NCI-H524 (cell line): ENCODE measurements at regions not wholly inside any gene's neighbourhood (a gene's known extent, or its start where the extent isn't known, plus 50 kb on each side); places are given as distances from the start of the nearest gene placed in this dataset.

Experiments
- DNase-seq, 2 experiments: peaks; one replicate each; lab custom pipeline; 2025; lab: John Stamatoyannopoulos, UW

DNA sequence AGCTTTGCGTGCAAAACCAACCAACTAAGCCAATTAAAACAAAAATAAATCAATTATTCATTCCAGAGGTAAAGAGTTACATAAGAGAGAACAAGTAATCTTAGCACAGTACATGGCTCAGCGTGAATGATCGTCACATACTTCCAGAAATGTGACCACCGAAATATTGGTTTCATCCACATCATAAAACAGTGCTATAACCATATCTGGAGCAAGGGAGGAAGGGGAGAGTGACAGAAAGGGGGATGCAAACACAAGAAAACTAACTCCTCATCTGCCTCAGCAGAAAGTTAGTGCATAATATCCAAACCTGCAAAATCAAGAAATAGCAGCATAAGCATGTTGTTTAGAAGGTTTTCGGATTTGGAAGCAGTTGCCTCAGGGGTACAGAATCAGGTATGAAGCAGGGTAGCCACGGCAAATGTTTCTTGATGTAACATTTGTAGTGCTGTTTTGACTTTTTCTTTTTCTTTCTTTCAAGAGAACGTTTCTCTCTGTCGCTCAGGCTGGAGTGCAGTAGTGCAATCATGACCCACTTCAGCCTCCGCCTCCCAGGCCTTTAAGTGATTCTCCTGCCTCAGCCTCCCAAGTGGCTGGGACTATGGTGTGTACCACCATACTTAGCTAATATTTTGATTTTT lies 93.9 kb upstream of the EGLN3 start:
- no peak for DNase-seq

DNA sequence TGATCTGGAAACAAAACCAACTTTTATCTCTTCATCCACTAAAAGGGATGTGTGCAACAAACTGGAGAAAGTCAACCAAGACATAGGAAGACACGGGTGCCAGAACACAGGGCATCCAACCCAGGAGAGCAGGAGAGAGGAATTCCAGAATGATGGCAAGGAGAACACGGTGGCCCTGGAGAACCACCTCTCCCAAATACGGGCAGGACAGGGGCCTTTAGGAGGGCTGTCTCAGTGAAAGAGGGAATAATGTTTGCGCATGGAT lies 93.4 kb upstream of the EGLN3 start:
- DNase-seq: no peak

DNA sequence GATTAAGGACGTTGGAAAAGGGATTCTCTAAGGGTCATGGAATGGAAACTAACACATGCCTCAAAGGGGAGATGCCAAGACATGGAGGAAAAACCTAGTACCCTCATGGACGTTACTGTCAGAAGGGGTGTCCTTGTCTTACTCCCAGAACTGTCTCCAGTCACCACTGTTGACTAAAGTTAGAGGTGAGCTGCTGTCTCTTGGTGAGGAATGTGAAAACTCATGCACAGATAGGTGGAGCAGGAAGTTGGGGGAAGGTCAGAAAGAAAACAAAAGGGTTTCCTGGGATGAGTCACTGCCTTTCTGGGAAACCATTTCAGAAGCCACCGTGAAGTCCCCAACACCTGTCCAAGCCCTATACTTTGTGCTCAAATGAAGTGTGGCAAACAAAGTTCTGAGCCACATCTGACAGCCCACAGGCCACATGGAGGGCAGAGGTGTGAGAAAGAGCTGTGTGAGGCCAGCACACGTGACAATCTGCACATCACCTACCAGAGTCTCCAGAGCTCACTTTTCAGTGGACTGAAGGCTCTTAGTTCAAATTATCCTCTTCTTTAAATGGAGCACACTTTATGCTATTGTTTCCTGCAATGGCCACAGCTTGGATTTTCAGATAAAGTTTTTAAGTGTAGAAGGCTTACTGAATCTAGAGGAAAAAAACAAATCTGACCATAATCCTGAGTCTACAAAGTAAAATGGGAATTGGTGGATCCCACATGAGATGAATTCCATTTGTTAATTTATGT lies 92.9 kb upstream of the EGLN3 start:
- DNase-seq: no peak

DNA sequence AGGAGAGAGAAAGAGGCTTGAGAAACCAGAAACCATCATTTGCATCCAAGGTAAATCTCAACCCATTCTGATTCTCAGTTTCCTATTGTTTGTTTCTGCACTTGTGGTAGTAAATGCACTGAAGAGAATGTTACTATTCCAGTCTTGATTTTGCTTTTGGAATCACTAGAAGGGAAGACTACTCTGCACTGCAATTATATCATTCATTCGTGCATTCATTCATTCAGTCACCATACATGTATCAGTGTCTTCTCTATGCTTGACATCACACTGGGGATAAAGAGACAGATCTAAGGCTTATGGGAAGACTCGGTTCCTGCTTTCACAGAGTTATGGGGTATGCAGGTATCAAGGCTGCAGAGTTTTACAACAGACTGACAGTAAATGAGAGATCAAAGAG lies 90.3 kb upstream of the EGLN3 start:
- no peak for DNase-seq

DNA sequence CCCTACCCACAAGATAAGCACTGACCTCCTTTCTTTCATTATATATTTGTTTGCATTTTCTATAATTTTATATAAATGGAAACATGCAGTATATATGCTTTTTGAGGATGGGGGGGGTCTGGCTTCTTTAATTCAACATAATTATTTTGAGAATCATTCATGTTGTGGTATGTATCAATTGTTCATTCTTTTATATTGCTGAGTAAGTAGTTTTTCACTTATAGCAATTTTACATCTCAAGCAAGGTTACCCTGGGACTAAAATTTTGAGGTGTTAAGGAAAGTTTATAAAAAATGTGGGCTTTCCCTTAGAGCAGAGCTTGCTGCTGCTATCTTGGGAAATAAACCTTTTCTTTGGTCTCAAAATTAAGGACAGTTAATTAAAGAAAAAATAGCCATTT lies 89.9 kb upstream of the EGLN3 start:
- DNase-seq: no peak

DNA sequence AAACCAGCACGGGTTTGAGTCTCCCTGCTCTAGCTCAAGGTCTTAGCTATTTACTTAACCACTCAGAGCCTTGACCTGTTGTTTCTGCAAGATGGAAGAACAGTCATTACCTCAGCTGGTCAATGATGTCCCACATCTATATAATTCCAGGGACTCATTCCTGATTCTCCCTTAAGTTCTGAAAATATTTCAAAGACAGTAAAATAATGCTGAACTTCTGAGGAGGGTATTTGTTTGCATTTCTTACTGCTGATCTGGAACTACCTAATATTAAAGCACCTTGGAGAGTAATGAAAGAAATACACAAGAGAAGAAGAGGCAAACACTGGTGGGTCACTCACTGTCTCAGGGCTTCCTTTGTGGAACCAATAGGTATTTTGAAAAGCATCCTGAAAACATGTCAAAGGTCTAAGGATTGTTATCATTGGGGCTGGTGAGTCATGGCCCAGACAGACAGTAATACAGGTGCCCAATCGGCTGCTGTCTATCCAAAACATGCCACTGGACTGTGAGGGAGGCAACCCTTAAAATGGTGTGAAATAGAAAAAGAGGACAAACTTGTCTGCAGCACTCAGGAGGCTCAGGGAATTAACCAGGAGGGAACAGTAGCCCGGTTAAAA lies 88.7 kb upstream of the EGLN3 start:
- no peak for DNase-seq

DNA sequence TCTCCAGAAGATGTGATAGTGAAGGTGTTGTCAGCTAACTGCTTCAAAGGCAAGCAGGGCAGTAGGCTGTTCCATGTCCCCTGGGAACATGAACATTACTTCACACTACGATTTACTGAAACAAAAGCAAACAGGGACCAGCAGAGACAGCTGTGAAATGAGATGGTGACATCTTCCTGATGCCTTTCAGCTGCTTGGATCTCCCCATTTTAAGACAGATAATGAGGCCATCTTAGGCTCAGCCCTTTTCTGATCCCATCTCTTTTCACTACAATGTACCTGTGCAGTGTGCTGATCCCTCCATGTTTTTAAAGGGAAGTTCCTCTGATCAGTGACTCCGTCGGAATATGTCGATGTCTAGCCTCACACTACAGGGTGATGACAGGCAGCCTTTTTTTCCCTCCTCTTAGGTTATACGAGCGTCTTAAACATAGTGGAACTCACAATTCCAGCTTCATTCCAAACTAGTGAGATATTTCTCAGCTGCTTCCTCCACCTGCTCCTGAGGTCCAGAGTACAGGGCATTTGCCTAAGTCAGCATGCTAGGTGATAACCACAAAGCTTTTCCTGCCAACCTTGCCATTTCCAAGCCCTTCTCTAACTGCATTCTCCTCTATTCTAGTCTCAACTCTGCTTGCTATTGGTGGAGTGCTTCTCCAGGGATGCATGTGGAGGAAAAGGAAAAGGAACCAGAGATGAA lies 87.6 kb upstream of the EGLN3 start:
- DNase-seq: no peak

DNA sequence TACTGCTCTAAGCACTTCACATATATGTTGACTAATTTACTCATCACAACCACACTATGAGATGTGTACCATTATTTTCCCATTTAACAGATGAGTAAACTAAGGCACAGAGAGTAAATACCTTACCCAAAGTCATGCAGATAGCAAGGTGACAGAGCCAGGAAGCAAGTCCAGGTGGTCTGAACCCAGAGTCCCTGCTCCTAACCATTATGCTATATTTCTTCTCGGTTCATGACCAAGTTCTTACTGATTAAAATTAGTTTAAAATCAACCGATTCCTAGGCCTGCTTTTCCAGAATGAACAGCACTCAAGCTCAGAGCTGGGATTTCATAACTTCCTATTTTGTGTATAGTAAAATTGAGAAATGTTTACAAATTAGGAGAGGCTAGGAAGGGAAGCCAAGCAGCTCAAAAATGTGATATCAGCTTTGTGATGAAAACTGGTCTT lies 85.5 kb upstream of the EGLN3 start:
- no peak for DNase-seq

DNA sequence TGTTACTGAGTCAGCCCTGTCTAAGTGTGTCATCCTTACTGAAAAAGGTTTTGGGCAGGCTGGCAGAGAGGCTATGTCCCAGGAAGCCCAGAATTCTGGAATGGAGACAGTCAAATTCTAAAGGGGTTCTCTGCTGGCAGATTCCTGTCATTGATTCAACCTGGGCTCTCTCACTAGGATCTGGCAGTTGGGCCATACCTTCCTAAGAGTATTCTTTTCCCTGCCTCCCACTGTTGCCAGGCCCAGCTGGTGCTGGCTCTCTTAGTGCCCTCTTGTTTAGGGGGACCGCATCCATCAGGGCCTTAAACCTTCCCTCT lies 85.0 kb upstream of the EGLN3 start:
- DNase-seq: peak in 1 of 2 experiments; percentile 60

DNA sequence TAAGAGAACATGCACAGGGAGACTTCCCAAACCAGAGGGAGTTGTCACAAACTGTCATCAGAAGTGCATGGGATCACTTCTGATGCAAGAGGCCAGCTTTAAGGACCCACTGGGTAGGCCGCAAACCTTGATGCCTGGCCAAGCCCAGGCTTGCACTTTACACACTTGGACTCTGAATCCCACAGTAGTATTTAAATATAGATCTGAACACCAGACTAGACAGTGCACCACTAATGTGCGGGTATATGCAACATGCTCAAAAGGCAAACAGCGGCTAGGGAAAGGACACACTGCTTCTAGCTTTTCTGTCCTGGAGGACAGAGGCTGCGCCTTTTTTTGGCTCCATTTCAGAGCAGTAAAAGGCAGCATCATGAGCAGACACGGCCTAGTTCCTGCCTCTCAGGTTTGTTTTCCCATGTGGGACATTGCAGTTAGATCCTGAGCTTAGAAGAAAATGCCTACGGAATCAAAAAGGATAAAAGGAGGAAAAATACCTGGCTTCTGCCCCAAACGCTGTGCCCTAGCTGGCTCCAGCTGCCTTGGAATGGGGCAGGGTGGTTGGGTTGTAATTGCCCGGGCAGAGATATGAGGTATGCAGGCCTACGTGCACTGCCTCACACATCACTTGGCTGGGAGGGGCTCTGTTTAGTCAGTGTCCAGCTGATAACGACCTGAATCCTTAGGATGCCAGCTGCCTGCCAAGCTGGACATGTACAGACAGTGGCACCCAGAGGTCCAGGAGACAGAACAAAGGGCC lies 84.5 kb upstream of the EGLN3 start:
- DNase-seq: no peak

DNA sequence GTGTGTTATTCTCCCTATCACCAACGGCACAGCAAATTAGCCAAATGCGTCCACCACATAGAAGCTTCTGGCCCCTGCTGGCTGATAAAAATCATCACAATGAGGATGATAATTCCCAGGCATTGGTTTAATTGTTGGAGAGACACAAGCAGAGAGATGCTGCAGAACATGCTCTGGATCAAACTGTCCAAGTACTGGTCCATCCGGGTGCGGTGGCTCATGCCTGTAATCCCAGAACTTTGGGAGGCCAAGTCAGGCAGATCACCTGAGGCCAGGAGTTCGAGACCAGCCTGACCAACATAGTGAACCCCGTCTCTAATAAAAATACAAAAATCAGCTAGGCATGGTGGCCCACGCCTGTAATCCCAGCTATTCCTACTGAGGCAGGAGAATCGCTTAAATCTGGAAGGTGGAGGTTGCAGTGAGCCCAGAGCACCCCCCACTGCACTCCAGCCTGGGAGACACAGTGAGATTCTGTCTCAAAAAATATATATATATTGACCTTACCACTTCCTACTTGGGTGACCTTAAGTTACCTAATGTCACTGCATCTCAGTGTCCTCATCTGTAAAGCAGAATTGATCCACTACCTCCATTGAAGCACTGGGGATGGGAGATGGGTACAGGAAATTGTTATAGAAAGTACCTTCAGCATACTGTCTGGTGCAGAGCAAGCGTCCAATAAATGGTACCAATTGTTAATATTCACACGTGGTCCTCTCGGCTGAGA lies 83.7 kb upstream of the EGLN3 start:
- no peak for DNase-seq

DNA sequence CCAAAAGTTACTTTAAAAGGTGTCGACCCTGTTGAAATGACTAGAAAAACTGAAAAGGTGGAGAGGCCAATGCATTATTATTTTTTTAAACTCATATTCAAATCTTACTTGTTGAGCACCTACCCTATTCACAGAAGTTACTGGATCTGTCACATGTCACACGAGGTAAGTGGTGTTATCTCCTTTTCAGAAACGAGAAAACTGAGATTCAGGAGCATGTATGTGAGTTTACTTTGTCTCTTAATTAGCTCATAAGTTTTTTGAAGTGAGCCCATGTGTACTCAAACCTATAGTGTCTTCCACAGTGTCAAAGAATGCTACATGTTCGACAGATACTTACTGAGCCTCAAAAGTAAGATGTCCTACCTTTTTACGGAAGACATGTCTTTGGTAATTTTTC lies 81.8 kb upstream of the EGLN3 start:
- DNase-seq: no peak

DNA sequence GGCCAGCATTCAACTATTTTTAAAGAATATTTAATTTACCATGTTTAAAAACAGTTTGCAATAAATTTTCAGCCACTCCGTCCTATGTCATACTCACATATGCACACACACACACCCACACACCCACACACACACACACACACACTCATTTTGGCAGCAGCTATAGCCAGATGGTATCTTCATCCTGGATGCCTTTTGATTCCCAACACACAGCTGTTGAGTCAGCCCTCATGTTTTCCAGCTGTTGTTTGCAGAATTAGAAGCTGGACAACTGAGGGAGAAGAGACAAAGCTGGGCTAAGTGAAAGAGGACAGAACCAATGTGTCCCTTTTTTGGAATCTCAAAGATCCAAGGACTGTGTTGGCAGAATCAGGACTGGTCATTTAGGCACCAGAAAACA lies 80.0 kb upstream of the EGLN3 start:
- DNase-seq: peak; percentile 76 to 96

DNA sequence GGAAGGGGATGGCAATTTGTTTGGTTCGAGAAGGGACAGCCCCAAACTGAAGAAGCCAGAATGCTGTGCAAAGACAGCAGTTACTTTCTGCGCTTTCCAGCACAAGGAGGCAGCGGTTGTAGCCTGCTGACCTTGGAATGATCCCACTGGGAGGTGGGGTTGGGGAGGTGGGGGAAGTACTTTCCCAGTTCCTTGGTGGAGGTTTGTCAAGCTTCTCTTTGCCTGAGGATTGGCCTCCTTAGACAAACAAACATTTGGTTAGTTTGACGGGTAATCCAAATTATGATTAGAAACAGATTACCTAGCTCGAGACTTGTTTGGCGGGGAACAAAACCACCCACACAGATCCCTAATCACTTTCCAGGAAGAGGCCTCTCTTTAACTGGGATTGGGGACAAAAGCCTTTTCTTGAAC lies 79.1 kb upstream of the EGLN3 start:
- peak in 1 of 2 experiments; percentile 36 for DNase-seq

DNA sequence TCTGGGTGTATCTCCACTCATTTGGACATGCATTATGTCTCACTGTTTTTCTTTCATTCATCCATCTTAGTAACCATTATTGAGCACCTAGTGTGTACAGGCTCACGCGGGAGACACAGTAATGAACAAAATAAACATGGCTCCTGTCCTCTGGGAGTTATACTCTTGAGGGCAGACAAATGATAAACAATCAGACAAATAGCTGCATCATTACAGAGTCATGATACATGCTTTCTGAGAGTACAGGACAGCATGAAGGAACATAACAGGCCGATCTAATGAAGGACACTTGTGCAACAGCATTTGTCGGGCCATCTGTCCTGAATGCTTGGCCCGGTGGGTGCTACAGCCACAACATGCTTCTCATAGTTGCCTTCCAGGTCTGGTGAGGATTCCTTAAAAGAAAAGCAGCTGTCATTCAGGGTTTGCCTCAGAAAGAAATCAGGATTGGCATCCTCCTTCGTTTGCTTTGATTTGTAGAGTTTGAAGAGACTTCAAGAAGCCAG lies 77.2 kb upstream of the EGLN3 start:
- DNase-seq: peak; percentile 85 to 99

DNA sequence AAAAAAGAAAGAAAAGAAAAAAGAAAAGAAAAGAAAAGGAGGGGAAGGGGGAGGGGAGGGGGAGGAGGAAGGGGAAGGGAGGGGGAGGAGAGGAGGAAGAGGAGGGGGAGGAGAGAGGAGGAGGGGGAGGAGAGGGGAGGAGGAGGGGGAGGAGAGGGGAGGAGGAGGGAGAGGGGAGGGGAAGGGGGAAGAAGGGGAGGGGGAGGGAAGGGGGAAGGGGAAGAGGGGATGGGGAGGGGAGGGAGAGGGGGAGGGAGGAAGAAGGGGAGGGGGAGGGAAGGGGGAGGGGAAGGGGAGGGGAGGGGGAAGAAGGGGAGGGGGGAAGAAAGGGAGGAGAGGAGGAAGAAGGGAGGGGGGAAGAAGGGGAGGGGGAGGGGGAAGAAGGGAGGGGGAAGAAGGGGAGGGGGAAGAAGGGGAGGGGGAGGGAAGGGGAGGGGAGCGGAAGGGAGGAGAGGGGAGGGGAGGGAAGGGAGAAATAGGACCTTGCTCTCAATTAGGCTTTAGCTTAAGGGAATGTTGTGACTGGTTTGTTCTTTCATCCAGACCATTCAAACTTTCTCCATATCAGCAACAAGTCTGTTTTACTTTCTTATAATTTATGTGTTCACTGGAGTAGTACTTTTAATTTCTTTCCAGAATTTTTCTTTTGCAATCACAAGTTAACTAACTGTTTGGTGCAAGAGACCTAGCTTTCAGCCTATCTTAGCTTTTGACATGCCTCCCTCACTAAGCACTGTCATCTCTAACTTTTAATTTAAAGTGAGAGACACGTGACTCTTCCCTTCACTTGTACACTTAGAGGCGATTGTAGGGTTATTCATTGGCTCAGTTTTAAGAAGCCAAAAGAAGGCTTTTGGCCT lies 76.5 kb upstream of the EGLN3 start:
- DNase-seq: no peak

DNA sequence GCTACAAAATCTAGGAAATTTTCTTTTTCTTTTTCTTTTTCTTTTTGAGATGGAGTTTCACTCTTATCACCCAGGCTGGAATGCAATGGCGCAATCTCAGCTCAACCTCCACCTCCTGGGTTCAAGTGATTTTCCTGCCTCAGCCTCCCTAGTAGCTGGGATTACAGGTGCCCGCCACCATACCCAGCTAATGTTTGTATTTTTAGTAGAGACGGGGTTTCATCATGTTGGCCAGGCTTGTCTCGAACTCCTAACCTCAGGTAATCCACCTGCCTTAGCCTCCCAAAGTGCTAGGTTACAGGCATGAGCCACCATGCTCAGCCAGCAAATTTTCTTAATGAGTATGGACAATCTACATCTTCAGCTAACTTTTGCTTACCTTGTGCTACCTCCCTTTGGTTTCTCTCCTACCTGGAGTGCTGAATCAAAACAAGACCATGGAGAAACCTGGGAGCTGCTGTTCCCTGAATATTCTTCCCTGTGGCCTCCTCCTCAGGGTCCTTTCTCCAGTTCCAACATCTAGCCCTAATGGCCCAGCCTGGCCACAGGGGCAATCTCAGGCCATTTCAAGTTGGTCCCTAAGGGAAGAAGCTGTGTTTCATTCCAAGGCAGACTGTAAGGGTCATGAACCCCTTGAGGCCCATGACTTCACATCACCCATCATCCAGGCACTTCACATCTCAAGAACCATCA lies 74.6 kb upstream of the EGLN3 start:
- no peak for DNase-seq

DNA sequence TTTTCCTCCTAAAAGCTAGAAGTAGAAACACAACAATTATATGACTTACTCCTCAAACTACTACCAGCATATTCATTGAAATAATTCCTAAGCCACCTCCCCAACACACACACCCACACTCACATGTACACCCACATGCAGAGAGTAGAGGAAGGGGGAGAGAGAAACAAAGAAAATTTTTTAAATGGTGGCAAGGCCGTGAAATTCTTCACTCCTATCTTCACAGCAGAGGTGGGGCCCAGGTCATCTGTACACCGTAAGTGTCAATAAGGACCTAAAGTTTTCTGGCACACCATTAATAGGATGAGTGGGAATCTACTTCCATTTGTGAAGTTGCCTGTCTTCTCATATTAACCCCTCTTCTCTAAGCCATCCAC lies 73.9 kb upstream of the EGLN3 start:
- DNase-seq: no peak

DNA sequence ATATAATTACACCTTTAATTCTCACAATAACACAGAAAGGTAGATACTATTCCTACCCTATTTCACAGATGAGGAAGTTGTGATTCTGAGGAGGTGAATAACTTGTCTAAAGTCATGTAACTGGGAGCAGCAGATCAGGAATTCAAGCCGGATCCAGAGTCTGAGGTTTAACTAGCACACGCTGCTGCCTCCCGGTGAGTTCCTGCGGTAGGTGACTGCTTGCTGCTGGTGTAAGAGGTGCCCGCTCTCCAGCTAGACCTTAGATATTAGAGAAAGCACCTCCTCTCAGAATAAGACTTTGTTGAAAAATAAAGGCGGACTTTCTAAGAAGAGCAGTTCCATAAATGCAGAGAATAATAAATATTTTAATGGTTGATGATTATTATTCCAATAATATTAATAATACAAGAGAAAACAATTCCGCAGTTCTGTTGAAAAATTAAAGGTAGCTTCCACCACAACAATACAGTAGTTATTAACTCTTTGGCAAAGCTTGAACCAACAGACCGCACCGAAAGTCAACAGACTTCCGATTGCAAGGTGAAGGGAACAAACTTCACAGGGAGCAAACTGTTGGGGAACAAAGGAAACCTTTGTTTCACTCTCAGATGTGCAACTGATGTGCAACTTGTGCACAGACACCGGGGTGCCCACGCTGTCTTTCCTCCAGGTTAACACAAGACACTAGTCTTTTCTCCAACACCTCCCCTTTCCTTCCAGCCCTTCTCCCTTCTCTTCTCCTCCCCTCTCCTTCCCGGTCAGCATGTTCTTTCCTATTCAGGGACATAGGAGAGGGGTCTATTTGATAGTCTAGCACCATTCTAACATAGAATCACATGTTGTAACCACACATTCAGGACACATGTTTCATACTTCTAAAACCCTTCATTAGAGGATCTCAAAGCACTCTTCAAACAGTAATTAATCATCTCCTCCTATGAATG lies 73.2 kb upstream of the EGLN3 start:
- DNase-seq: peak; percentile 14 to 76
